SK-N-MC (cell line): ENCODE measurements at regions not wholly inside any gene's neighbourhood (a gene's known extent, or its start where the extent isn't known, plus 50 kb on each side); places are given as distances from the start of the nearest gene placed in this dataset.

Experiments used
- DNase-seq: peaks from one replicate; pipeline ENCODE4 v3.0.0-alpha.2; 2011; ENCODE audit warnings: low read depth, low spot score
- H3K27ac ChIP-seq: fragments of 200-600 bp; sonication (generic); 2 replicates; pipeline ENCODE4 v1.5.1; 2016; ENCODE audit warnings: mixed run types
- H3K36me3 ChIP-seq: fragments of 200-600 bp; sonication (generic); 2 replicates; pipeline ENCODE4 v1.6.1; 2017; ENCODE audit warnings: antibody characterized with exemption, low read length, mixed read lengths; ENCODE audit not compliant: insufficient read depth
- H3K4me3 ChIP-seq: fragments of 200-600 bp; sonication (generic); 2 replicates; pipeline ENCODE4 v1.5.1; 2016
- H3K9ac ChIP-seq: fragments of 200-600 bp; sonication (generic); 2 replicates; pipeline ENCODE4 v1.8.0; 2017; ENCODE audit warnings: mixed run types, mixed read lengths; ENCODE audit not compliant: insufficient read length
- H3K9me3 ChIP-seq: fragments of 200-600 bp; sonication (generic); 2 replicates; pipeline ENCODE4 v1.6.1; 2017; ENCODE audit warnings: low read depth, mild to moderate bottlenecking, antibody characterized with exemption, low read length, moderate library complexity, mixed read lengths
- EZH2 ChIP-seq: fragments of 200-600 bp; sonication (generic); IDR thresholded peaks from one replicate; pipeline ENCODE4 v1.6.1; 2017; ENCODE audit warnings: antibody characterized with exemption
- FOXP2 ChIP-seq: optimal IDR thresholded peaks from 2 replicates; pipeline ENCODE3; 2011; ENCODE audit warnings: mild to moderate bottlenecking, moderate library complexity; ENCODE audit not compliant: insufficient read depth; ENCODE audit errors: extremely low read length, control extremely low read depth
- POLR2AphosphoS5 ChIP-seq: IDR thresholded peaks from 2 replicates; pipeline ENCODE4 v1.6.1; 2012; ENCODE audit warnings: mild to moderate bottlenecking, low read depth, low read length, borderline replicate concordance

DNA sequence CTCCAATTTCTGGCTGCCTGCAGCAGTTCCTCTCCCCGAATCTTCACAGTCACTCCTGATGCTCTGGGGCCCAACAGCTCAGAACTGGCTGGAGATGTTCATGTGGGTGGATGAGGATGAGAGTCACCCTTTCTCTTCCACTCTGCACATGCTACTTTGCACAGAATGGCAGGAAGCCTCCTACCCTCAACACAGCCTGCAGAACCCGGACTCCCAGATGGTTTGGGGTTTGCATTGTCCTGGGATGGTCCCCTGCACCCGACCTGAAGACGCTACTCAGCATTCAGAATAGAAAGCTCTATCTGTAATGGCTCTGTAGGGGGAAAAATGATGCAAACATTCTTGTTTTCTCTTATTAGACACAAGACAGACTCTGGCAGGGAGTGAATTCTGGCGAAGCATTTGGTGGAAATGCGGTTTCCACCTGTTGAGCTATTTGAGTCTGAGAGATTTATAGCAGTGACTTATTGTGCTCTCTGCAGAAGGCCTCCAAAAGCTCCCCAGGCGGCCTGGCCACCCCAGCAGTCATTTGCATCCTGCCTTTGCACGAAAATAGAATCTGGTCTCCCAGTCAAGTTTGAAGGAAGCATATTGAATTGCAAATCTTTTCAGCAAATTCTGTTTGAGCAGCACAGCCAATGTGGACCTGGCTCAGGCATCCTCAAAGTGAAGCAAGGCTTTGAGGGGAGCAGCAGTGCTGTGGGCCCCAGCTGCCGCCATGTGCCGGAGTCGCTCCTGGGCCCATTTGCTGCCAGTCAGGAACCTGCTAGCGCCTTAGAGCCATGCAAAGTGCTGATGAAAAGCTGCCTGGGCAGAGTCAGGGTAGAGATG lies 309.3 kb downstream of the TCERG1L start:
- DNase-seq = no peak
- no peak overlapping the region for H3K4me3 ChIP-seq
- H3K27ac ChIP-seq = no peak overlapping the region
- no peak overlapping the region for H3K9ac ChIP-seq
- H3K9me3 ChIP-seq = no peaks in the 10 kb centered on the region
- no peaks in the 10 kb centered on the region for H3K36me3 ChIP-seq
- TF ChIP-seq EZH2 = no peak
- TF ChIP-seq POLR2AphosphoS5 = no peak
- TF ChIP-seq FOXP2 = no peak

DNA sequence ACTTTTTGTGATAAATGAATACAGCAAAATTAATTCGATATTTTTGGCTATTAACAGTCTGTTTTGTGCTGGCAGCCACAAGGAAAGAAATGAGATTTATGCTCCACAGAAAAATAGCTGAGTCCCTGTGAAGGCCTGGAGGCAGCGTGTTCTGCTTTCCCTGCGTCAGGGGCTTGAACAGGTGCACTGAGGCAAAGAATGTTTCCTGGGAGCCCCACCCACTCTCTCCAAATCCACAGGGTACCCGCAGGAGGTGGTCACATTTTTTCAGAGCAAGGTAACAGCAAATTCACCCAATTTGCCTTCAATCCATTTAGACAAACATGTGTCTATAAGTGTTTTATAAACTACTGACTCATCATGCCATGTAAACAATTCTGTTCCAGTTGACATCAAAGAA lies 308.1 kb downstream of the TCERG1L start:
- Histone ChIP-seq H3K9me3 (no peaks in the 10 kb centered on the region), H3K9ac (no peak overlapping the region), H3K4me3 (no peak overlapping the region), H3K27ac (no peak overlapping the region), H3K36me3 (no peaks in the 10 kb centered on the region)
- TF ChIP-seq POLR2AphosphoS5 = no peak
- no peak for TF ChIP-seq EZH2
- TF ChIP-seq FOXP2 = no peak
- DNase-seq = no peak

- Histone ChIP-seq H3K9ac (no peak overlapping the region), H3K4me3 (no peak overlapping the region), H3K36me3 (no peaks in the 10 kb centered on the region), H3K9me3 (no peaks in the 10 kb centered on the region), H3K27ac (no peak overlapping the region)
- no peak for DNase-seq
- TF ChIP-seq POLR2AphosphoS5 (no peak), FOXP2 (no peak), EZH2 (no peak)
Observed at GRCh38 chr10:131004276-131004675, 307.2 kb downstream of the TCERG1L start.

- DNase-seq = no peak
- Histone ChIP-seq H3K9ac (no peak overlapping the region), H3K27ac (no peak overlapping the region), H3K4me3 (no peak overlapping the region), H3K9me3 (no peaks in the 10 kb centered on the region), H3K36me3 (no peaks in the 10 kb centered on the region)
- TF ChIP-seq FOXP2 = no peak
- no peak for TF ChIP-seq POLR2AphosphoS5
- no peak for TF ChIP-seq EZH2
Observed at GRCh38 chr10:131006458-131007256, 304.9 kb downstream of the TCERG1L start.

DNA sequence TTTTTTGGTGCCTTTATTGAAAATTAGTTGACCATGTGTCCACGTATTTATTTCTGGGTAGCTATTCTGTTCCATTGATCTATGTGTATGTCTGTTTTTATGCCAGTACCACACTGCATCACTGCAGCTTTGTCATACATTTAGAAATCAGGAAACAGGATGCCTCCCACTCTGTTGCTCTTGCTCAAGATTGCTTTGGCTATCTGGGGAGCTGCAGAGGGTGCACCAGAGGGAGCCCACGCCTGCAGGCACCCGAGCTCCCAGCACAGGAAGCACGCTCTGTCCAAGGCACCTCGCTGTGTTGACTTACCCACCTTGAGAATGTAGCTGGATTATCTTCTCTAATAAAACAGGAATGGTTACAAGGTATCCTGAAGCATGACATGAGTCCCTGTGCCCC lies 301.7 kb downstream of the TCERG1L start:
- no peaks in the 10 kb centered on the region for H3K9me3 ChIP-seq
- DNase-seq = no peak
- H3K4me3 ChIP-seq = no peak overlapping the region
- no peak for TF ChIP-seq FOXP2
- TF ChIP-seq EZH2 = no peak
- TF ChIP-seq POLR2AphosphoS5 = no peak
- no peak overlapping the region for H3K9ac ChIP-seq
- no peak overlapping the region for H3K27ac ChIP-seq
- H3K36me3 ChIP-seq = no peaks in the 10 kb centered on the region

- H3K27ac ChIP-seq = no peak overlapping the region
- TF ChIP-seq FOXP2 (no peak), POLR2AphosphoS5 (no peak), EZH2 (no peak)
- no peak for DNase-seq
- H3K9me3 ChIP-seq = no peaks in the 10 kb centered on the region
- no peak overlapping the region for H3K4me3 ChIP-seq
- H3K36me3 ChIP-seq = no peaks in the 10 kb centered on the region
- H3K9ac ChIP-seq = no peak overlapping the region
Observed at GRCh38 chr10:131010965-131011575, 300.5 kb downstream of the TCERG1L start.

DNA sequence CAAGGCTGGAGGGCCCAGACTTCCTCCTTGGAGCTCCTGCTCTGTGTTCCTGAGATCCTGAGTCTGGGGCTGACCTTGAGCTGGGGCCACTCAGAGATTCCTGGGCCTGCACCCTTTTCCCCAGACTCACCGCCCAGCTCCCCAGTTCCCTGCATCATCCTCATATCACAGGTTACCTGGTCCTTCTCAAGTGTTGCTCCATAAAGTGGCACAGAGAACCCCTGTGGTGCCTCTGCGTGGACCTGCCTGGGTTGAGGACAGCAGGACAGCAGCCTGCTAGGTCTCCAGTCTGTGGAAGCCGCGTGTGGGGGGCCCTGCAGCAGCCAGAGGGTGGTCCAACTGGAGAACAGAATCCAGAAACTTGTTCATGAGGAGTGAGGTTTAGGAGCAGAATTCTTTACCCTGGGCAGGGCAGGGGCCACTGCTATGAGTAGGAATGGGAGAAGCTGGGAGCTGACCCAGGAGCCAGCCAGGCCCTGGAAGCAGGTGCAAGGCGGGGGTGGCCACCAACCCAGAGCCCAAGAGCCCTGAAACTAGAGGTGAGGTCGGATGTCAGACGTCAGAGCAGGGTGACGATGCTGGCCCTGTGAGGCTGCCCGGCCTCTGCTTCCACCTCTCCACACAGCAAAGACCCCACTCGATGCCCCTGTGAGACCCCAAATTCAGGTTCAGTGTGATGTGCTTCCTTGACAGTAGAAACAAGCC lies 299.4 kb downstream of the TCERG1L start:
- no peak overlapping the region for H3K4me3 ChIP-seq
- no peaks in the 10 kb centered on the region for H3K9me3 ChIP-seq
- no peak for TF ChIP-seq EZH2
- no peak for TF ChIP-seq FOXP2
- H3K36me3 ChIP-seq = no peaks in the 10 kb centered on the region
- no peak overlapping the region for H3K9ac ChIP-seq
- no peak for DNase-seq
- H3K27ac ChIP-seq = no peak overlapping the region

DNA sequence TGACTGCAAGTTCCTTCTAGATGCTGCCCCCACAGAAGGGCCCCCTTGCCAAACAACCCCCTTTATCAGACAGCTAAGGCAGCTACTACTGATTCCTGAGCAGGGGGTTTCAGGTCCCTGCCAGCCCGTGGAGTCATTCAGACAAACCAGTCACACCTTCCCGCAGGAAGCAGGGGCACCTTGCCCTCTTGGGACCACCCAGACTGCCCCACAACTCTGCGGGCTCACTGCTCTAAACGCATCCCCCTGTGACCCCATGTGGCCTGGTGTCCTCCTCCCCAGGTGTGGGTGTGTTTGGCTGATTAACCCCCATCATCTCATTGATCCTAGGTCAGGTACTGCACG lies 298.9 kb downstream of the TCERG1L start:
- Histone ChIP-seq H3K9me3 (no peaks in the 10 kb centered on the region), H3K9ac (no peak overlapping the region), H3K36me3 (no peaks in the 10 kb centered on the region), H3K27ac (no peak overlapping the region), H3K4me3 (no peak overlapping the region)
- DNase-seq = no peak
- TF ChIP-seq POLR2AphosphoS5 = no peak
- TF ChIP-seq FOXP2 = no peak
- TF ChIP-seq EZH2 = no peak
